H9 (cell line): ENCODE measurements at regions not wholly inside any gene's neighbourhood (a gene's known extent, or its start where the extent isn't known, plus 50 kb on each side); places are given as distances from the start of the nearest gene placed in this dataset.

Source experiments
- DNase-seq: peaks from one replicate; pipeline ENCODE4 v3.0.0-alpha.2; 2017
- H2AFZ ChIP-seq: one replicate; pipeline ENCODE4 v1.6.1; 2013; ENCODE audit warnings: mild to moderate bottlenecking, low read length, control low read depth, moderate library complexity
- H2AK5ac ChIP-seq: 2 replicates; pipeline ENCODE4 v1.6.1; 2013; ENCODE audit warnings: low read length, control low read depth, mixed read lengths; ENCODE audit not compliant: insufficient read length
- H2BK120ac ChIP-seq: one replicate; pipeline ENCODE4 v1.6.1; 2013; ENCODE audit warnings: low read depth, mild to moderate bottlenecking, low read length, control low read depth, inconsistent platforms; ENCODE audit not compliant: poor library complexity, severe bottlenecking
- H2BK12ac ChIP-seq: 2 replicates; pipeline ENCODE4 v1.6.1; 2013; ENCODE audit warnings: low read length, control low read depth, mixed read lengths, low read depth; ENCODE audit not compliant: insufficient read length
- H2BK15ac ChIP-seq: 2 replicates; pipeline ENCODE4 v1.6.1; 2013; ENCODE audit warnings: low read depth, low read length, control low read depth
- H2BK20ac ChIP-seq: one replicate; pipeline ENCODE4 v1.6.1; 2013; ENCODE audit warnings: low read depth, mild to moderate bottlenecking, low read length, control low read depth, inconsistent platforms; ENCODE audit not compliant: poor library complexity, severe bottlenecking
- H2BK5ac ChIP-seq: 2 replicates; pipeline ENCODE4 v1.6.1; 2013; ENCODE audit warnings: low read length, control low read depth, mixed read lengths; ENCODE audit not compliant: insufficient read length
- H3K14ac ChIP-seq: 2 replicates; pipeline ENCODE4 v1.6.1; 2013; ENCODE audit warnings: low read length, control low read depth; ENCODE audit not compliant: insufficient read depth
- H3K18ac ChIP-seq: 2 replicates; pipeline ENCODE4 v1.6.1; 2013; ENCODE audit warnings: low read depth, mild to moderate bottlenecking, mixed read lengths, low read length, control low read depth; ENCODE audit not compliant: insufficient read length
- H3K23ac ChIP-seq: 2 replicates; pipeline ENCODE4 v1.6.1; 2013; ENCODE audit warnings: low read length, control low read depth, mixed read lengths, low read depth; ENCODE audit not compliant: insufficient read length
- H3K23me2 ChIP-seq: 2 replicates; pipeline ENCODE4 v1.6.1; 2013; ENCODE audit warnings: low read depth, mild to moderate bottlenecking, mixed read lengths, low read length, control low read depth; ENCODE audit not compliant: insufficient read length, poor library complexity, severe bottlenecking
- H3K27ac ChIP-seq: 2 replicates; pipeline ENCODE4 v1.5.1; 2013; ENCODE audit warnings: low read length, control low read depth, mixed read lengths, low read depth; ENCODE audit not compliant: insufficient read length
- H3K27me3 ChIP-seq: 2 replicates; pipeline ENCODE4 v1.6.1; 2013; ENCODE audit warnings: low read length, control low read depth, inconsistent platforms; ENCODE audit not compliant: insufficient read depth
- H3K4ac ChIP-seq: 2 replicates; pipeline ENCODE4 v1.6.1; 2013; ENCODE audit warnings: low read depth, mild to moderate bottlenecking, control low read depth, inconsistent platforms, low read length, moderate library complexity
- H3K4me1 ChIP-seq: 2 replicates; pipeline ENCODE4 v1.6.1; 2013; ENCODE audit warnings: low read length, control low read depth, inconsistent platforms; ENCODE audit not compliant: insufficient read depth
- H3K4me2 ChIP-seq: 2 replicates; pipeline ENCODE4 v1.6.1; 2013; ENCODE audit warnings: low read length, control low read depth, mixed read lengths; ENCODE audit not compliant: insufficient read length, insufficient read depth
- H3K56ac ChIP-seq: 2 replicates; pipeline ENCODE4 v1.6.1; 2013; ENCODE audit warnings: low read depth, mild to moderate bottlenecking, mixed read lengths, low read length, control low read depth; ENCODE audit not compliant: insufficient read length
- H3K79me1 ChIP-seq: 2 replicates; pipeline ENCODE4 v1.6.1; 2013; ENCODE audit warnings: low read depth, mild to moderate bottlenecking, moderate library complexity, low read length, control low read depth, inconsistent platforms; ENCODE audit not compliant: insufficient read depth, poor library complexity, severe bottlenecking
- H3K79me2 ChIP-seq: 2 replicates; pipeline ENCODE4 v1.6.1; 2013; ENCODE audit warnings: low read length, control low read depth, inconsistent platforms; ENCODE audit not compliant: insufficient read depth
- H3K9ac ChIP-seq: 2 replicates; pipeline ENCODE4 v1.6.1; 2013; ENCODE audit warnings: low read length, control low read depth, mixed read lengths; ENCODE audit not compliant: insufficient read length; ENCODE audit errors: extremely low read depth
- H3K9me3 ChIP-seq: one replicate; pipeline ENCODE4 v1.6.1; 2013; ENCODE audit warnings: low read depth, low read length, inconsistent platforms; ENCODE audit not compliant: control insufficient read depth
- H3T11ph ChIP-seq: one replicate; pipeline ENCODE4 v1.6.1; 2013; ENCODE audit warnings: mild to moderate bottlenecking, low read length, control low read depth, inconsistent platforms
- H4K20me1 ChIP-seq: one replicate; pipeline ENCODE4 v1.6.1; 2013; ENCODE audit not compliant: control insufficient read depth, insufficient read length, insufficient read depth
- H4K5ac ChIP-seq: 2 replicates; pipeline ENCODE4 v1.6.1; 2013; ENCODE audit warnings: low read depth, mild to moderate bottlenecking, mixed read lengths, low read length, control low read depth; ENCODE audit not compliant: insufficient read length
- H4K8ac ChIP-seq: replicated peaks from 2 replicates; pipeline ENCODE4 v1.6.1; 2013; ENCODE audit warnings: low read length, control low read depth, mixed read lengths, low read depth; ENCODE audit not compliant: insufficient read length
- H4K91ac ChIP-seq: 2 replicates; pipeline ENCODE4 v1.6.1; 2013; ENCODE audit warnings: low read depth, mild to moderate bottlenecking, moderate library complexity, mixed read lengths, low read length, control low read depth; ENCODE audit not compliant: insufficient read length
- H3K27ac Mint-ChIP-seq, 3 experiments: 2 replicates in 2 of 3; 3 replicates in 1 of 3; pipeline ENCODE4 v1.8.0; 2020 to 2021; ENCODE audit warnings: mixed read lengths in 3 of 3, mild to moderate bottlenecking in 1 of 3, moderate library complexity in 1 of 3
- H3K27me3 Mint-ChIP-seq: 2 replicates; pipeline ENCODE4 v1.8.0; 2021; ENCODE audit warnings: low read depth, mild to moderate bottlenecking, moderate library complexity, mixed read lengths
- H3K36me3 Mint-ChIP-seq, 3 experiments: 2 replicates in 2 of 3; 3 replicates in 1 of 3; pipeline ENCODE4 v1.8.0; 2020 to 2021; ENCODE audit warnings: low read depth in 3 of 3, mixed read lengths in 3 of 3; ENCODE audit not compliant: insufficient read depth in 1 of 3
- H3K4me1 Mint-ChIP-seq, 2 experiments: 2 replicates each; pipeline ENCODE4 v1.8.0; 2020; ENCODE audit warnings: mixed read lengths in 2 of 2
- H3K4me3 Mint-ChIP-seq, 2 experiments: 2 replicates in 1 of 2; 3 replicates in 1 of 2; pipeline ENCODE4 v1.8.0; 2020 to 2021; ENCODE audit warnings: mild to moderate bottlenecking in 2 of 2, mixed read lengths in 2 of 2, moderate library complexity in 1 of 2
- H3K9me3 Mint-ChIP-seq, 2 experiments: 2 replicates in 1 of 2; 3 replicates in 1 of 2; pipeline ENCODE4 v1.8.0; 2020; ENCODE audit warnings: mild to moderate bottlenecking in 2 of 2, mixed read lengths in 2 of 2, moderate library complexity in 1 of 2
- WGBS: extraction: QIAGEN DNeasy Blood & Tissue Kit; methylation state at CpG from one replicate; pipeline ENCODE4 v1.1.7; 2013; ENCODE audit warnings: missing lambda C conversion rate, low lambda C conversion rate, mixed read lengths; ENCODE audit not compliant: insufficient read length; ENCODE audit errors: extremely low coverage; 5-methylcytosine and 5-hydroxymethylcytosine counted together
- TF ChIP-seq, protein P1 (sequence below): fragments of 200-600 bp; sonication (generic); conservative IDR thresholded peaks from 3 replicates; pipeline ENCODE4 v1.8.0; 2021; ENCODE audit warnings: antibody characterized with exemption, mild to moderate bottlenecking

DNA sequence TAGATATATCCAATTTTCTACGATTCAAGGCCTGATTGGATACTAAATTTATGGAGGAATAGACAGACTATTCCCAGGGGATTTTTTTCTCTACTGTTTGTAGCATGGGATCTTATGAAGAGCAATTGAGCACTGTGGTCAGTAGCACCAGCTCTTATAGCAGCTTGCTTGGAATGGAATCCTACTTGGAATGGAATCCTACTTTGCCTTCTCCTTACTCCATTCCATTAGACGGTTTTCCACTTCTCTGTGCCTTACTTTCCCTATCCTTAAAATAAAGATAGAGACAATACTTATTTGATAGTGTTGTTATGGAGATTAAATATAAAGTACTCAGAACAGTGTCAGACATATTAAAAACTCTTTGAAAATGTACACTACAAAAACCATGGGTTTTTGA, 133.5 kb downstream of the BTC start:
- H4K5ac ChIP-seq: no peak overlapping the region
- no peak overlapping the region for H3K18ac ChIP-seq
- H3K79me2 ChIP-seq: no peaks in the 10 kb centered on the region
- H2AFZ ChIP-seq: no peak overlapping the region
- no peak overlapping the region for H2BK120ac ChIP-seq
- H3K56ac ChIP-seq: no peak overlapping the region
- Mint-ChIP-seq H3K4me1 (peaks cover 33 to 37% of the 10 kb centered on the region in 2 experiments), H3K27me3 (no peaks in the 10 kb centered on the region), H3K27ac (no peak overlapping the region), H3K36me3 (no peaks in the 10 kb centered on the region), H3K9me3 (no peaks in the 10 kb centered on the region), H3K4me3 (no peak overlapping the region)
- H2BK20ac ChIP-seq: no peak overlapping the region
- H2AK5ac ChIP-seq: no peak overlapping the region
- no peaks in the 10 kb centered on the region for H3K79me1 ChIP-seq
- no peak overlapping the region for H2BK15ac ChIP-seq
- no peak overlapping the region for H2BK5ac ChIP-seq
- H3K27me3 ChIP-seq: no peaks in the 10 kb centered on the region
- H3T11ph ChIP-seq: no peak overlapping the region
- no peak overlapping the region for H3K9ac ChIP-seq
- no peaks in the 10 kb centered on the region for H3K9me3 ChIP-seq
- H4K20me1 ChIP-seq: no peaks in the 10 kb centered on the region
- H4K8ac ChIP-seq: no peak overlapping the region
- TF ChIP-seq, protein P1, sequence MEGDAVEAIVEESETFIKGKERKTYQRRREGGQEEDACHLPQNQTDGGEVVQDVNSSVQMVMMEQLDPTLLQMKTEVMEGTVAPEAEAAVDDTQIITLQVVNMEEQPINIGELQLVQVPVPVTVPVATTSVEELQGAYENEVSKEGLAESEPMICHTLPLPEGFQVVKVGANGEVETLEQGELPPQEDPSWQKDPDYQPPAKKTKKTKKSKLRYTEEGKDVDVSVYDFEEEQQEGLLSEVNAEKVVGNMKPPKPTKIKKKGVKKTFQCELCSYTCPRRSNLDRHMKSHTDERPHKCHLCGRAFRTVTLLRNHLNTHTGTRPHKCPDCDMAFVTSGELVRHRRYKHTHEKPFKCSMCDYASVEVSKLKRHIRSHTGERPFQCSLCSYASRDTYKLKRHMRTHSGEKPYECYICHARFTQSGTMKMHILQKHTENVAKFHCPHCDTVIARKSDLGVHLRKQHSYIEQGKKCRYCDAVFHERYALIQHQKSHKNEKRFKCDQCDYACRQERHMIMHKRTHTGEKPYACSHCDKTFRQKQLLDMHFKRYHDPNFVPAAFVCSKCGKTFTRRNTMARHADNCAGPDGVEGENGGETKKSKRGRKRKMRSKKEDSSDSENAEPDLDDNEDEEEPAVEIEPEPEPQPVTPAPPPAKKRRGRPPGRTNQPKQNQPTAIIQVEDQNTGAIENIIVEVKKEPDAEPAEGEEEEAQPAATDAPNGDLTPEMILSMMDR: no peak
- H2BK12ac ChIP-seq: no peak overlapping the region
- no peaks in the 10 kb centered on the region for H3K23me2 ChIP-seq
- H3K4ac ChIP-seq: no peak overlapping the region
- no peak overlapping the region for H3K4me2 ChIP-seq
- no peak overlapping the region for H3K14ac ChIP-seq
- no CpG with 5 or more reads among the region's 2 CpGs for WGBS
- H3K23ac ChIP-seq: no peak overlapping the region
- H3K4me1 ChIP-seq: no peaks in the 10 kb centered on the region; the same call in 1 of the 2 replicates
- no peak for DNase-seq
- no peak overlapping the region for H4K91ac ChIP-seq
- no peak overlapping the region for H3K27ac ChIP-seq
